ENCODE measurements at regions not wholly inside any gene's neighbourhood (a gene's known extent, or its start where the extent isn't known, plus 50 kb on each side); places are given as distances from the start of the nearest gene placed in this dataset.

DNA sequence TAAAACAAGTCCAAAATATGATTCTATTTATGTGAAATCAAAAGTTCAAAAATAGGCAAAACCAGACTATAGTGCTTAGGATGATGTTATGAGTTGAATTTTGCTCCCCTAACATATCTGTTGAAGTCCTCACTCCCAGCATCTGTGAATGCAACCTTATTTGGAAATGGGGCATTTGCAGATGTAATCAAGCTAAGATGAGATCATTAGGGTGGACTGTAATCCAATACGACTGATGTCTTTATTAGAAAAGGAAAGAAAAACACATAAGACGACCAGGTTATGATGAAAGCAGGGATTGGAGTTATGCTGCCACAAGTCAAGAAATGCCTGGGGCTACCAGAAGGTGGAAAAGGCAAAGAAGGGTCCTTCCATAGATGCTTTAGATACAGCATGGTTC, 110.5 kb upstream of the CCDC39 start:
- Histone ChIP-seq H3K36me3 (ENCODE audit: control insufficient read depth, low read length) (no peaks in the 10 kb centered on the region), H3K79me2 (ENCODE audit: control insufficient read depth, low read length) (no peaks in the 10 kb centered on the region), H3K4me2 (ENCODE audit: low read length) (no peak overlapping the region), H3K9me2 (replicated peaks; ENCODE audit: control insufficient read depth, low read length) (no peaks in the 10 kb centered on the region), H3K9me3 (ENCODE audit: control insufficient read depth, insufficient read depth, low read length) (no peaks in the 10 kb centered on the region), H3K27ac (ENCODE audit: low read depth, low read length) (no peak overlapping the region), H3K27me3 (ENCODE audit: control insufficient read depth, low read length) (no peaks in the 10 kb centered on the region), H3K4me1 (ENCODE audit: control insufficient read depth, low read length) (no peaks in the 10 kb centered on the region), H3K4me3 (ENCODE audit: low read length) (no peak overlapping the region), H3F3A (ENCODE audit: control insufficient read depth, insufficient read depth) (no peaks in the 10 kb centered on the region), H4K20me1 (ENCODE audit: control insufficient read depth, insufficient read depth, low read depth, low read length) (no peaks in the 10 kb centered on the region)
- no peak for TF ChIP-seq EZH2phosphoT487 (IDR thresholded peaks at IDR 0.05; ENCODE audit: borderline replicate concordance, low read length)
- TF ChIP-seq, protein P1, sequence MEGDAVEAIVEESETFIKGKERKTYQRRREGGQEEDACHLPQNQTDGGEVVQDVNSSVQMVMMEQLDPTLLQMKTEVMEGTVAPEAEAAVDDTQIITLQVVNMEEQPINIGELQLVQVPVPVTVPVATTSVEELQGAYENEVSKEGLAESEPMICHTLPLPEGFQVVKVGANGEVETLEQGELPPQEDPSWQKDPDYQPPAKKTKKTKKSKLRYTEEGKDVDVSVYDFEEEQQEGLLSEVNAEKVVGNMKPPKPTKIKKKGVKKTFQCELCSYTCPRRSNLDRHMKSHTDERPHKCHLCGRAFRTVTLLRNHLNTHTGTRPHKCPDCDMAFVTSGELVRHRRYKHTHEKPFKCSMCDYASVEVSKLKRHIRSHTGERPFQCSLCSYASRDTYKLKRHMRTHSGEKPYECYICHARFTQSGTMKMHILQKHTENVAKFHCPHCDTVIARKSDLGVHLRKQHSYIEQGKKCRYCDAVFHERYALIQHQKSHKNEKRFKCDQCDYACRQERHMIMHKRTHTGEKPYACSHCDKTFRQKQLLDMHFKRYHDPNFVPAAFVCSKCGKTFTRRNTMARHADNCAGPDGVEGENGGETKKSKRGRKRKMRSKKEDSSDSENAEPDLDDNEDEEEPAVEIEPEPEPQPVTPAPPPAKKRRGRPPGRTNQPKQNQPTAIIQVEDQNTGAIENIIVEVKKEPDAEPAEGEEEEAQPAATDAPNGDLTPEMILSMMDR (IDR thresholded peaks at IDR 0.05; ENCODE audit: low read depth, low read length, poor library complexity, severe bottlenecking): no peak

GRCh38 chr3:180798197-180798596, 114.3 kb upstream of the FXR1 start:
- Histone ChIP-seq H3K4me3 (ENCODE audit: low read length) (no peak overlapping the region), H3K79me2 (ENCODE audit: control insufficient read depth, low read length) (no peaks in the 10 kb centered on the region), H4K20me1 (ENCODE audit: control insufficient read depth, insufficient read depth, low read depth, low read length) (no peaks in the 10 kb centered on the region), H3K4me2 (ENCODE audit: low read length) (no peak overlapping the region), H3K27me3 (ENCODE audit: control insufficient read depth, low read length) (no peaks in the 10 kb centered on the region), H3K9me3 (ENCODE audit: control insufficient read depth, insufficient read depth, low read length) (no peaks in the 10 kb centered on the region), H3K27ac (ENCODE audit: low read depth, low read length) (no peak overlapping the region), H3F3A (ENCODE audit: control insufficient read depth, insufficient read depth) (no peaks in the 10 kb centered on the region), H3K4me1 (ENCODE audit: control insufficient read depth, low read length) (no peaks in the 10 kb centered on the region), H3K9me2 (replicated peaks; ENCODE audit: control insufficient read depth, low read length) (no peaks in the 10 kb centered on the region), H3K36me3 (ENCODE audit: control insufficient read depth, low read length) (no peaks in the 10 kb centered on the region)
- TF ChIP-seq EZH2phosphoT487 (IDR thresholded peaks at IDR 0.05; ENCODE audit: borderline replicate concordance, low read length): no peak
- TF ChIP-seq, protein P1 (IDR thresholded peaks at IDR 0.05; ENCODE audit: low read depth, low read length, poor library complexity, severe bottlenecking): no peak

DNA sequence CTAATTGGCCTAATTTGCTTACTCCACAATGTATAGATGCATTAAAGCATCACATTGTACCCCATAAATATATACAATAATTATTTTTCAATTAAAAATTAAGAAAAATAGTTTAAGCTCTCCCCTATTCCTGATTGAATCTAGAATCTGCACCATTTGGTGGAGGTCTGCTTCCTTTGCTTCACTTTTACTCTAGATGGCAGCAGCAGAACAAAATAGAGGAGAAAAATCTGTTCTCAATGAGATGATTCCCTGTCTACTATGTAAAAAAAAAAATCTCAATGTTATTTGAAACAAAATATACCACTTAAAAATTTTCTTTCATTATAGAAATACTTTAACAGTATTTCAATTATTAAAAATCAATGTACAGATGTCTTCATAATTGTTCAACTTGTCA, 109.6 kb upstream of the FXR1 start:
- H3F3A ChIP-seq (ENCODE audit: control insufficient read depth, insufficient read depth): no peaks in the 10 kb centered on the region
- H3K27me3 ChIP-seq (ENCODE audit: control insufficient read depth, low read length): no peaks in the 10 kb centered on the region
- H3K4me1 ChIP-seq (ENCODE audit: control insufficient read depth, low read length): no peaks in the 10 kb centered on the region
- H3K9me2 ChIP-seq (replicated peaks; ENCODE audit: control insufficient read depth, low read length): no peaks in the 10 kb centered on the region
- no peaks in the 10 kb centered on the region for H3K9me3 ChIP-seq (ENCODE audit: control insufficient read depth, insufficient read depth, low read length)
- no peak overlapping the region for H3K27ac ChIP-seq (ENCODE audit: low read depth, low read length)
- H3K4me2 ChIP-seq (ENCODE audit: low read length): no peak overlapping the region
- no peak overlapping the region for H3K4me3 ChIP-seq (ENCODE audit: low read length)
- H4K20me1 ChIP-seq (ENCODE audit: control insufficient read depth, insufficient read depth, low read depth, low read length): no peaks in the 10 kb centered on the region
- H3K36me3 ChIP-seq (ENCODE audit: control insufficient read depth, low read length): no peaks in the 10 kb centered on the region
- no peaks in the 10 kb centered on the region for H3K79me2 ChIP-seq (ENCODE audit: control insufficient read depth, low read length)
- TF ChIP-seq EZH2phosphoT487 (IDR thresholded peaks at IDR 0.05; ENCODE audit: borderline replicate concordance, low read length): no peak
- TF ChIP-seq, protein P1 (IDR thresholded peaks at IDR 0.05; ENCODE audit: low read depth, low read length, poor library complexity, severe bottlenecking): peak; percentile 19

- no peak overlapping the region for H3K4me3 ChIP-seq (ENCODE audit: low read length)
Measured at GRCh38 chr3:180804916-180805315, 107.6 kb upstream of the FXR1 start.

More at GRCh38 chr3:180804916-180805315, 107.6 kb upstream of the FXR1 start:
- H3K27me3 ChIP-seq (ENCODE audit: control insufficient read depth, low read length): no peaks in the 10 kb centered on the region
- H3K9me3 ChIP-seq (ENCODE audit: control insufficient read depth, insufficient read depth, low read length): no peaks in the 10 kb centered on the region
- no peaks in the 10 kb centered on the region for H3K4me1 ChIP-seq (ENCODE audit: control insufficient read depth, low read length)
- H3K79me2 ChIP-seq (ENCODE audit: control insufficient read depth, low read length): no peaks in the 10 kb centered on the region
- no peaks in the 10 kb centered on the region for H3K9me2 ChIP-seq (replicated peaks; ENCODE audit: control insufficient read depth, low read length)
- no peaks in the 10 kb centered on the region for H3F3A ChIP-seq (ENCODE audit: control insufficient read depth, insufficient read depth)
- no peaks in the 10 kb centered on the region for H3K36me3 ChIP-seq (ENCODE audit: control insufficient read depth, low read length)
- no peak for TF ChIP-seq EZH2phosphoT487 (IDR thresholded peaks at IDR 0.05; ENCODE audit: borderline replicate concordance, low read length)
- TF ChIP-seq, protein P1 (IDR thresholded peaks at IDR 0.05; ENCODE audit: low read depth, low read length, poor library complexity, severe bottlenecking): no peak
- H3K4me2 ChIP-seq (ENCODE audit: low read length): no peak overlapping the region
- no peak overlapping the region for H3K27ac ChIP-seq (ENCODE audit: low read depth, low read length)
- H4K20me1 ChIP-seq (ENCODE audit: control insufficient read depth, insufficient read depth, low read depth, low read length): no peaks in the 10 kb centered on the region
